Stimulated activated CD8-positive, alpha-beta memory T cell treated with anti-CD3 and anti-CD28 coated beads, Interleukin-12 subunit alpha, Interleukin-12 subunit beta, amount 100 ng/mL, for 24 hours (primary cell): ENCODE measurements at regions not wholly inside any gene's neighbourhood (a gene's known extent, or its start where the extent isn't known, plus 50 kb on each side); places are given as distances from the start of the nearest gene placed in this dataset.
"Not testable (repeated sequence)": the region's sequence is repeated elsewhere in the genome, so short reads cannot be mapped to it uniquely, and the experiment has no call there.

Experiments used
- DNase-seq: peaks from one replicate; pipeline ENCODE4 v3.0.0-alpha.2; 2020; ENCODE audit errors: extremely low read depth

- no peak for DNase-seq
These were observed 287.2 kb upstream of the GADL1 start for GRCh38 chr3:31181661-31182060.

GRCh38 chr3:31182661-31183060, 288.2 kb upstream of the GADL1 start:
- no peak for DNase-seq

- no peak for DNase-seq
These were observed 290.0 kb upstream of the GADL1 start for GRCh38 chr3:31184261-31185061.

GRCh38 chr3:31185062-31185357, 290.5 kb upstream of the GADL1 start:
- no peak for DNase-seq

- no peak for DNase-seq
These were observed 291.6 kb upstream of the GADL1 start for GRCh38 chr3:31186041-31186440.

GRCh38 chr3:31187380-31187779, 292.9 kb upstream of the GADL1 start:
- DNase-seq: no peak

GRCh38 chr3:31188112-31188511, 293.7 kb upstream of the GADL1 start:
- no peak for DNase-seq

- no peak for DNase-seq
These were observed 294.9 kb upstream of the GADL1 start for GRCh38 chr3:31189330-31189729.

- DNase-seq: no peak
These were observed 295.5 kb upstream of the GADL1 start for GRCh38 chr3:31189971-31190370.

GRCh38 chr3:31191354-31191753, 296.9 kb upstream of the GADL1 start:
- no peak for DNase-seq

- no peak for DNase-seq
These were observed 299.0 kb upstream of the GADL1 start for GRCh38 chr3:31193429-31193828.

- no peak for DNase-seq
These were observed 299.4 kb upstream of the GADL1 start for GRCh38 chr3:31193871-31194270.

- no peak for DNase-seq
These were observed 301.8 kb upstream of the GADL1 start for GRCh38 chr3:31196261-31196660.

GRCh38 chr3:31196881-31197364, 302.5 kb upstream of the GADL1 start:
- DNase-seq: no peak

- no peak for DNase-seq
These were observed 303.5 kb upstream of the GADL1 start for GRCh38 chr3:31197941-31198340.

GRCh38 chr3:31198890-31199289, 304.4 kb upstream of the GADL1 start:
- no peak for DNase-seq

GRCh38 chr3:31203960-31204795, 309.7 kb upstream of the GADL1 start:
- no peak for DNase-seq

GRCh38 chr3:31204796-31205056, 310.3 kb upstream of the GADL1 start:
- not testable (repeated sequence) for DNase-seq

- no peak for DNase-seq
These were observed 315.7 kb upstream of the GADL1 start for GRCh38 chr3:31210068-31210645.

- DNase-seq: no peak
These were observed 318.7 kb upstream of the STT3B start for GRCh38 chr3:31213869-31214486.

- DNase-seq: no peak
These were observed 314.6 kb upstream of the STT3B start for GRCh38 chr3:31218082-31218481.

GRCh38 chr3:31219131-31219843, 313.4 kb upstream of the STT3B start:
- DNase-seq: no peak
